Activated CD4-positive, CD25-positive, alpha-beta regulatory T cell treated with anti-CD3 and anti-CD28 coated beads, Interleukin-2, amount 50 U/mL, for 24 hours (primary cell): ENCODE measurements at regions not wholly inside any gene's neighbourhood (a gene's known extent, or its start where the extent isn't known, plus 50 kb on each side); places are given as distances from the start of the nearest gene placed in this dataset.
A peak's percentile ranks its signal among the peaks of the same experiment; 100 is the strongest.

Experiments
- ATAC-seq, 2 donors: fragments of 150-1000 bp; cut with Tn5 transposase; one replicate each; pipeline ENCODE4 v1.10.0; 2021; ENCODE audit warnings: mild to moderate bottlenecking in 1 of 2, moderate library complexity in 1 of 2

GRCh38 chr21:35208810-35209517 is 159.9 kb upstream of the RUNX1 start:
- no peak for ATAC-seq

GRCh38 chr21:35208104-35208503 is 159.0 kb upstream of the RUNX1 start:
- ATAC-seq: no peak

GRCh38 chr21:35207322-35207721 is 158.2 kb upstream of the RUNX1 start:
- no peak for ATAC-seq

DNA sequence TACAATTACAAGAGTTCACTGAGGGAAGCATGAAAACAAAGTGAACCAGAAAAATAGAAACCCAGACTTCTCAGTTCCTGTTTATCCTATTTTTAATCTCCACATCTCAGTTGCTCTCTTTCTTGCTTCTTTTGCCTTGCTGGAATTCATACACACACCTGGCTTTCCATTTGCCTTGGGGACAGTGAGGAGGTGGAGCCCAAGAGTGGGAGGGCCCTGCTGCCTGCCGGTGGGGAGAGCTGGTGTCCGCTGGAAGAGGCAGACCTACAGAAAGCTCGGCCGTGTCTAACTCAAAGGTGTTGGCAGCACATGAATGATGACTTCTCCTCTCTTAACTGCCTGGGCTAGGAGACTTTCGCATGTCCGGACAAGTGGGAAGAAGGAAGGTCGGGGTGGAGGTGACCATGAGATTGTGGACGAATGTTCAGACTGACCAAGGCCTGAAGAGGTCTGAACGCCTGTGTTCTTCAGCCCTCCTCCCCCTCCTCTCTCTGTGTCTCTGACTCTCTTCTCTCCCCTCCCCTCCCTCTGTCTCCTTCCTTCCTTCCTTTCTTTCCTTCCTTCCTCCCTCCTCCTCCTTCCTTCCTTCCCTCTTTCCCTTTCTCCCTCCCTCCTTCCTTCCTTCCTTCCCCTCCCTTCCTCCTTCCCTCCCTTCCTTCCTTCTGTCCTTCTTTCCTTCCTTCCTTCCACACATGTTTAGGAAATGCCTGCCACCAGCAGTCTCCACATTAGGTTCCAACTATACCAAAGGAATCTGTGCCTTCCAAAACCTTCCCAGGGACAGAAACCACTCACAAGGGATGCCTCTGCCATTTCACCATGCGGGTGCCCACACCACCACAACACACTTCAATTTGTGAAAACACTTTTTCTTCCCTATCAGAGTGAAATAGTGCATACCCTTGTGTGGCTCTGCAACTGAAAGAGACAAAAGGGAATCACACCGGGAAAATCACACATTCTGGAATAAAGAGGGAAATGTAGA is 157.3 kb upstream of the RUNX1 start:
- ATAC-seq: no peak

GRCh38 chr21:35204850-35205541 is 155.9 kb upstream of the RUNX1 start:
- ATAC-seq: peak in 1 of 2 donors; percentile 17

DNA sequence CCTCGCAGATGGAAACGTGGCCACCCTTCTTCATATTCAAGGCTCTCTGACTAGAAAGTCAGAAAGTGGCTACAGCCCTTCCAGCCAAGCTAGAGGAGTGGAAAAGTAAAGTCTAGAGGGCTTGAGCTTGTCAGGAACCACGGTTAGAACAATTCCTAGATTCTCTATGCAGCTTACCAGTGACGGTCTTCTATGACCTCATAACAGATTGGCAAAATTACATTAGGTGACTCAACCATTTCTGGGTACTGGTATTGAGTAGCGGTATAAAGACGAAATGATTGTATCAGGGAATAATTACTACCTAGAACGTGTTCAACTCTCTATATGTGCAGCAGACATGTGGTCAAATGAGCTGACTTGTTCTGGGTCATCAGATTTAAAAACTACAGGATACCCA is 155.0 kb upstream of the RUNX1 start:
- peak in 1 of 2 donors; percentile 41 for ATAC-seq

GRCh38 chr21:35203093-35203977 is 154.2 kb upstream of the RUNX1 start:
- ATAC-seq: no peak

GRCh38 chr21:35202431-35202830 is 153.3 kb upstream of the RUNX1 start:
- ATAC-seq: no peak

DNA sequence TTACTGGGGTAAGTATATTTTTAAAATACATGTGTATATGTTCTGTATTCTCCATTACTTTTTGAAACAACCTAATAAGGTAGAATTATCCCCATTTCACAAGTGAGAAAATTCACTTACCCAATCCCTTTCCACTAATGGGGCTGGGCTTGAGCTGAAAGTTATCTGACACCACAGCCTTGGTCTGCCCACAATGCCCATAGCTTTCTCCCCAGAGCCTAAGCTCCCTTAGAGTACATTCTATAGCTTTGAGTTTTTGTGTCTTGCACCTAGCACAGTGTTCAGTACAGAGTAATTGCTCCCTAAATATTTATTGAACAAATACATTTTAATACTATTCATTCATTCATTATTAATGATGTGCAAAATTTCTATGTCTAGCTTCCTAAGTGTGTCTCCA is 152.7 kb upstream of the RUNX1 start:
- ATAC-seq: no peak

DNA sequence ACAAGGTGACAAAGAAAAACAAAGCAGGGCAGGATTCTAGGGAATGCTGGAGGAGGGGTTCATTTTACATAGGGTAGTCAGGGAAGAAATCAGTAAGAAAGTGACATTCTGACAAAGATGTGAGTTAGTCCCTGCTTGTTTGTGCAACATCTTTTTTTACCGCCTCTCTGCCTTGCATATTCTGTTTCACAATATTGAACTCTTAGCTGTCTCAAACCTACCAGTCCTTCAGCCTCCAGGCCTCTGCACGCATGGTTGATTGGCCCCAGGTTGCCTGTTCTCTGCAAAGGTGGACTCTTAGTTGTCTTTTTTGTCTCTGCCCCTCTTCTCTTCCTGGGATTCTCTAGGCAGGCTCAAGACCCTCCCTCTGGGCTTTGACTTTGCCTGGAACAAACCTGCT is 152.2 kb upstream of the RUNX1 start:
- no peak for ATAC-seq

GRCh38 chr21:35199733-35200015 is 150.6 kb upstream of the RUNX1 start:
- no peak for ATAC-seq

DNA sequence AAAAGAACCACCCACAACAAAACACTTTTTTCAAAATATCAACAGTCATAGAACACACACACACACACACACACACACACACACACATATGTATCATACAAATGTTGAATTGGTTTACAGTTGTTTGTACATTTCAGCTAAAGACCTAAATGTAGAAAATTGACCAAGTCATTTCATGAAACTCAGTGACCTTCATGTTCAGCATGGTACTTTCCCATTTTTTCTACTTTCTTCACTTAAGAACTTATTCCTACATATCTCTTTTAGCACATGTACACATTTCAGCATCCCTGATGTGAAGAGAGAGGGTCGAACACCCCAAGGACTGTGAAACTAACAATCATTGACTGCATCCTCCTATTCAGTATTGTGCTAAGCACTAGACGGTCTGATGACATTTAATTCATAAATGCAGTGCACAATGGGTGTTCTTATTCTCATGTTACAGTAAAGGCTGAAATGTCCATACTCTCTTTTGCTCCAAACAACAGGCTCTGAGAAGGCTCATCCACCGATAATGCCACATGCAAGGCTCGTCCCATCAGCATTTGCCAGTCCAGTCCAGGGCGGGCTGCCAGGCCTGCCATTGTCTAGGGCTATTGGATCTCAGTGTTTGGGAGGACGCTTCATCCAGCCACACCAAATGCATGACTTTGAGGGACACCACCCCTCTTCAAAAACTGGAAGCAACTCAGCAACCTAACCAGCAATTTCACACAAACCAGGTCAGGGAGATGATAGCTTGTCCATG is 150.1 kb upstream of the RUNX1 start:
- no peak for ATAC-seq

DNA sequence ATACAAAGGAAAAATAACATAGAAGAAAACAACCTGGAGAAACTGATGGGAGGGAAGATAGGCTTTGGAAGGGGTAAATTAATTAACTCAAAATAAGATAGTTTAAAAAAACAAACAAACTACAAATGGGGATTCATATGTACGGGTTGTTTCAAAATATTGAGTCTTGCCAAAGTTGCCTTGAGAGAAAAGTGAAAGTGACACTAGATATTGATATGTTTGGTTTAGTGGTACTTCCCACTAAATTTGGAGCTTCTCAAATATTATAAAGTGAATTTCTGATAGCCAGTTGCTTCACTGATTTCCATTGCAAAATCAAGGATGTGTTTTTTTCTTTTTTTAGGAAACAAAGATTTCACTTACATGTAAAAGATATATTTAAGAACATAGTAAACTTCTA is 149.5 kb upstream of the RUNX1 start:
- ATAC-seq: no peak

GRCh38 chr21:35197992-35198431 is 148.9 kb upstream of the RUNX1 start:
- no peak for ATAC-seq

DNA sequence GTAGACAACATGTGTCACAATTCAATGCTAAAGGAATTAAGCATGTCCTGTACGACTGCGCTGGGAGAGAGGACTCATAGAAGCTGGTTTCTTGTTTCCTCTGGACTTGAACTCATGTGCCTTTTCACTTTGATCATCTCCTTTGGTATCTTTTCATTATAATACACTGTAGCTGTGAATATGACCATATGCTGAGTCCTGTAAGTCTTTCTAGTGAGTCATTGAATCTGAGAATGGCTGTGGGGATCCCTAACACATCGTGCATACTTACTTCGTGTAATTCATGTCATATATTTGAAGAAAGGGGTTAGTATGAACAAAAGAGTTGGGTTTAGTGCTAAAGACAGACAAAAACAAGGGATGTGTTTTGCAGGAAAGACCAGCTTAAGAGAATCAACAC is 148.1 kb upstream of the RUNX1 start:
- peak in 1 of 2 donors; percentile 51 for ATAC-seq

DNA sequence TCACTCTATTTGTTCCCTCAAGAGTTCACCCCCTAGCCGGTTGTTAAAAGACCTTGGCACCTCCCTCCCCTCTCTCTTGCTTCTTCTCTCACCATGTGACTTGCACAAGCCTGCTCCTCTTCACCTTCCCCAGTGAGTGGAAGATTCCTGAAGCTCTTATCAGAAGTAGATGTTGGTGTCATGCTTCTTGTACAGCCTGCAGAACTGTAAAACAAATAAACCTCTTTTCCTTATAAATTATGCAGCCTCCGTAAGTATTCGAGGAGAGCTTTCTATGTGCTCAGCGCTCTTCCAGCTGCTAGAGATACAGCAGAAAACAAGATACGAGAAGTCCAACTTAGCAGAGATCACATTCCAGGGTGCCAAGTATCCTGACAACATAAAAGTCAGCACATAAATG is 147.0 kb upstream of the RUNX1 start:
- no peak for ATAC-seq

- ATAC-seq: no peak
These were observed 146.1 kb upstream of the RUNX1 start for GRCh38 chr21:35195232-35195631.

- ATAC-seq: no peak
These were observed 142.7 kb upstream of the RUNX1 start for GRCh38 chr21:35191754-35192153.

DNA sequence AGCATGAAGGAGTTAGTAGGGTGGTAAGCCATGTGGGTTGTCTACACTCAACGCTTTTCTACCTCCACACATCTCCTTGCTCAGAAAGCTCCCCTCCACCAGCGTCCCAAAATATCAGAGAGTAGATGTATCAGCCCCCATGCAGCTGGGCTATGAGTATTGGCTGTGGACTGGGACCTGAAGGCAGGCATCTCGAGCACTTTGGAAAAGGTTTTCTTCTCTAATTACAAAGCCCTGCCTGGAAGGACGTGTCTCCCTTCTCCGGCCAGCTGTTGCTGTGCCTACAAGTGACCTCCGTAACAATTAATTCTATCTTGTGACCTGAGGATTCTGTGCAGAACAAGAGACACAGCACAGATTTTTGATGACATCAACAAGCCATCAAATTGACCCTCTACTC is 142.0 kb upstream of the RUNX1 start:
- ATAC-seq: no peak

GRCh38 chr21:35190201-35190701 is 141.1 kb upstream of the RUNX1 start:
- ATAC-seq: peak in 1 of 2 donors; percentile 47

DNA sequence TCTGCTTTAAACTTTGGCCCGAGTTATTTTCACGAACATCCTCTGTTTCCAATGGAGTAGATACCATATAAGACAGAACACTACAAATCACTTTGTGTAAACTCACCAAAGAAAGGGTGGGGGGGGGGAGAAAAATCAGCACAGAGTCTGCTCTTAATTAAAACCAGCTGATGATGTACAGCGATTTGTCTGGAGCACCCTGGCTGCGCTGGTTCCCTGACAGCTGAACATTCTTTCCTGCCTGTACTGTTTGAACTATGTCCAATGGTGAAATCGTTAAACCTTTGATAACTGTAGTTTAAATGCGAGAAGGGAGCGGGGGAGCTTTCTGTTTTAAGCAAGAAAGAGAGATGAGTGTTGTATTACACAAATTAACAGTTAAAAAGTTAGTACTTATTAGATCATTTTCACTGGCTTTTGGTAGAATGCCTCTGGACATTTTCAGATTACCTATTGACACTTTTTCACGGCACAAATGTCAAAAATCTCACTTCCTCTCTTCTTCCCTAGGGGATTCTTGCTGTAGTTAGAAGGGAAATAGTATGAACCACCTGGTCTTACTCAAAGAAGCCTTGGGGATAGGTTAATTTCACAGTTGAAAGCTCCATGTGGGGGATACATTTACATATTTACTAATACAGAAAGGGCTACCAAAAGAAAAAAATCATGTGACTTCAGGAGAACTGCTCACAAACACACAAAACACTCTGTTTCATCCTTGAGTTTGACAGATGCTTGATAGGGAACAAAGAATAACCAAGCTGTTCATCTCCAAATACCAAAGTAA is 140.2 kb upstream of the RUNX1 start:
- ATAC-seq: peak in 1 of 2 donors; percentile 45
